Ovary (tissue), 3 donors: ENCODE measurements at regions not wholly inside any gene's neighbourhood (a gene's known extent, or its start where the extent isn't known, plus 50 kb on each side); places are given as distances from the start of the nearest gene placed in this dataset.

Source experiments
- POLR2A ChIP-seq: fragments of 450-650 bp; IDR thresholded peaks from one replicate; pipeline ENCODE4 v1.6.1; 2017; ENCODE audit warnings: antibody characterized with exemption, mild to moderate bottlenecking, moderate library complexity
- TF ChIP-seq, protein P1 (sequence below), 3 donors: fragments of 450-650 bp in 2 of 3; fragments of 200-600 bp in 1 of 3; IDR thresholded peaks; one replicate each; pipeline versions ENCODE4 v1.5.1 to v1.8.0; 2016 to 2022; ENCODE audit warnings: antibody characterized with exemption in 3 of 3, mild to moderate bottlenecking in 1 of 3
- donor health status: DM: no; HTN: no; CAD: no.

DNA sequence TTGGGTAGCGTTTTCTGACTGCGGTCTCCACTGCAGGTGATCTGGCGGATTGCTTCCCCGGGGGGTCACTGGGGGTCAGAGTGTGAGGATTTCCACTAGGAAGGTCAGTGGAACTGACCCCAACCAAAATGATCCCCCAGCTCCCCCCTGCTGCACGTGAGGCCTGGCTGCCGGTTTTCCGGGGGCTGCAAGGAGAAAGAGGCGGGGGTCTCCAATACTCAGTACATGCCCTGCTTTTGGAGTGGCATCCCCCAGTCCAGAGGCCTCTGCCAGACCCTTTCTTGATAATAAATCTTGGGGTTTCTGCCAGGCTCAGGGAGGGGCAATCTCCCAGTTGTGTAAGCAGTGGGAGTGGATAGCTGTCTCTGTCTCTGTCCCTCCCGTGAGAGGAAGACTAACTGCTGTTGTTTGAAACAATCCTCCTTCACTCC lies 71.5 kb upstream of the RTL6 start:
- TF ChIP-seq, protein P1, sequence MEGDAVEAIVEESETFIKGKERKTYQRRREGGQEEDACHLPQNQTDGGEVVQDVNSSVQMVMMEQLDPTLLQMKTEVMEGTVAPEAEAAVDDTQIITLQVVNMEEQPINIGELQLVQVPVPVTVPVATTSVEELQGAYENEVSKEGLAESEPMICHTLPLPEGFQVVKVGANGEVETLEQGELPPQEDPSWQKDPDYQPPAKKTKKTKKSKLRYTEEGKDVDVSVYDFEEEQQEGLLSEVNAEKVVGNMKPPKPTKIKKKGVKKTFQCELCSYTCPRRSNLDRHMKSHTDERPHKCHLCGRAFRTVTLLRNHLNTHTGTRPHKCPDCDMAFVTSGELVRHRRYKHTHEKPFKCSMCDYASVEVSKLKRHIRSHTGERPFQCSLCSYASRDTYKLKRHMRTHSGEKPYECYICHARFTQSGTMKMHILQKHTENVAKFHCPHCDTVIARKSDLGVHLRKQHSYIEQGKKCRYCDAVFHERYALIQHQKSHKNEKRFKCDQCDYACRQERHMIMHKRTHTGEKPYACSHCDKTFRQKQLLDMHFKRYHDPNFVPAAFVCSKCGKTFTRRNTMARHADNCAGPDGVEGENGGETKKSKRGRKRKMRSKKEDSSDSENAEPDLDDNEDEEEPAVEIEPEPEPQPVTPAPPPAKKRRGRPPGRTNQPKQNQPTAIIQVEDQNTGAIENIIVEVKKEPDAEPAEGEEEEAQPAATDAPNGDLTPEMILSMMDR (IDR thresholded peaks at IDR 0.05) = no peak
- no peak for TF ChIP-seq POLR2A
